HG02678 (cell line): ENCODE measurements at regions not wholly inside any gene's neighbourhood (a gene's known extent, or its start where the extent isn't known, plus 50 kb on each side); places are given as distances from the start of the nearest gene placed in this dataset.

Experiments
- ATAC-seq: cut with Tn5 transposase; IDR thresholded peaks from one replicate; pipeline ENCODE4 v1.9.1; 2021; ENCODE audit warnings: mild to moderate bottlenecking, moderate library complexity; ENCODE audit not compliant: unreplicated experiment

DNA sequence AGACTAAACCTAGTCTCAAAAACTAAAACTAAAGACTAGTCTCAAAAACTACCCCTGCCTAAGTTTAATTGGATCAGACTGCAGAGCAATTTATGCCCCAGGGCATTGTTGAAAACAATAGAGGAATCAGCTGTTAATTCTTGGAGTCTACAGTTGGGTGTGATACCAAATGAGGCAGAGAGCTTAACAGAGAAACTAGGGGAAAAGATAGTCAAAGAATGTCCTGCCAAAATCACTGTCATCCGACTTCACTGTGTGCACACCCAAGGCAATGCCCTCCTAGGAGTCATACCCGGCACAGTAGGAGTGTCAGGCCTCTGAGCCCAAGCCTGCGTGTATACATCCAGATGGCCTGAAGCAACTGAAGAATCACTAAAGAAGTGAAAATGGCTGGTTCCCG, 90.5 kb upstream of the TOMM7 start:
- ATAC-seq: no peak

DNA sequence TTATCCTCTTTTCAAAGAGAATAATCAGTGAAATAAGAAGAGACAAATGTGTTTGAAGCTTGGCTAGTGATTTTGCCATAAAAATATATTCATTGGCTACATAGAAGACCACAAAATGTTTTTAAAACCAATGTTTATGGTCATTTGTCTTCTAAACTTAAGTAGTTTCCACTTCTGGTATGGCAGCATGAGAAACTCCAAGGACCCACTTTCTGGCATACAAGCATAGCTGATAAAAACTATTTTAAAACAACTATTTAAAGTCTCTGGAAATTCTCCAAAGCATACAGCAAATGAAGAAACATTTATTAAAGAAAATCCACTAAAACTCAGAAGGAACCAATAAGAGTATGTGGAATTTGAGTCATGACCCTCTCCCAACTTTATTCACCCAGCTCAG, 89.2 kb upstream of the TOMM7 start:
- ATAC-seq: no peak

DNA sequence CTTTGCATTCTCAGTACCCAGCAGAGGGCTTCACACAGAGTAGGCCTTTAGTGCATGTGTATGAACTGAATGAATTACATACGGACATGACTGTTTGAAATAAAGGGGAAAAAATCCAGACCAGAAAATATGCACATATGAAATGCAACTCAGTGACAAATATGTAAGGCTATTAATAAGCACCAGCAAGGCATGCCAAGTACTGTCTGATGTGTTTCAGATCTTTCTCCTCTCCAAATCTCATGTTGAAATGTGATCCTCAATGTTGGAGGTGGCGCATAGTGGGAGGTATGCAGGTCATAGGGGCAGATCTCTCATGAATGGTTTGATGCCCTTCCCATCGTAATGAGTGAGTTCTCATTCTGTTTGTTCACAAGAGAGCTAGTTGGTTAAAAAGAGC, 87.3 kb upstream of the TOMM7 start:
- no peak for ATAC-seq

DNA sequence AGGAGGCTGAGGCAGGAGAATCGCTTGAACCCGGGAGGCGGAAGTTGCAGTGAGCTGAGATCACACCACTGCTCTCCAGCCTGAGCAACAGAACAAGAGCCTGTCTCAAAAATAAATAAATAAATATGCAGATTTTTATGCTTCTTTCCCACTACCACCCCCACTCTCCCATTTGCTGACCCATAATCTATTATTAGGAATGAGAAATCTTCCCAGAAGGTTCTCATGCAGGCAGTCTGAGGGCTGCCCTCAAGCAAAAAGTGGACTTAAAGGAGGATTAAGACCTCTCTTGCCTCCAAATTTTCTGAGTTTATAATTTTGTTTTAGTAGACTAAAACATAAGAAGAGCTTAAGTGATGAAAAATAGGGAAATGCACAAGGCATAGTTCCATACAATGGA, 85.2 kb upstream of the TOMM7 start:
- ATAC-seq: no peak

DNA sequence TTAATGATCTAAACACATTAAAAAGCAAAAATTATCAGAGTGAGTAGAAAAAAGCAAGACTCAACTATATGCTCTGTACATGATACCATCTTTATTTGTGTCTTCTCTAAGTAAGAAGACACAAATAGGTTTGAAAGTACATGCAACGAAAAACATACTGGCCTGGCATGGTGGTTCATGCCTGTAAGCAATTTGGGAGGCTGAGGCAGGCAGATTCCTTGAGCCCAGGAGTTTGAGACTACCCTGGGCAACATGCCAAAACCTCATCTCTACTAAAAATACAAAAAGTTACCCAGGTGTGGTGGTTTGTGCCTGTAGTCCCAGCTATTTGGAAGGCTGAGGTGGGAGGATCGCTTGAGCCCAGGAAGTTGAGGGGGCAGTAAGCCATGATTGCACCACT, 78.1 kb upstream of the TOMM7 start:
- no peak for ATAC-seq

DNA sequence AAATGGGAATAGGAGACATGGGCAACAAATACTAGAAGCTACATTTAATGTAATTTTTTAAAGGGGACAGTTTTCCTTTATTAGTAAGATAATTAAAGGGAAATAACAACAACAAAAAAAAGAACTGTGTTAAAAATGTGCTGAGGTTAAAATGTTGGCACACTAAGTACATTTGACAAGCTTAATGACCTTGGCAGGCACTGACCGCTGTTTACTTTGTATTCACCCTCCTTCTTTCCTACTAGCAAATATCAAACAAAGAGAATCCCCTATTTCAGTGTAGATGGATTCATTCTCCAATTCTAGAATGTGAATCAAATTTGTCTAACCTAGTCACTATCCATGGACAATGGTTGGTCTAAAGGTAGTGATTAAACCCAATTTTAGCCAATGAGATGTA, 77.5 kb upstream of the TOMM7 start:
- ATAC-seq: no peak

DNA sequence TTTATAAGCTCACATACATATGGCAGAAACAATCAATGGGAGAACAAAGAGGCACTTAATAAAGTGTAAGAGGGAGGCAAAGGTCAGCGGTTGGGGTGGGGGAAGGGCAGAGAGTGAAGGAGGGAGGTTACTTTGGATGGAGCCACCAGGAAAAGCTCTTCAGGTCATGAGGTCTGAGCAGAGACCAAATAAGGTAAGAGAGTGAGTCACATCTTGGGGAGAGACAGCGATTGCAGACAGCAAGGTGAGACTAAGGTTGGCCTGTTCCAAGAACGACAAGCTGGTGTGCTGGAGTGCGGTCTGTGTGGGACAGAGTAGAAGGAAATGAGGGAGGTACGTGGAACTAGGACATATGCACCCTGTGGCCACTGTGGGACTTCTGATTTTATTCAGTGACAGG, 74.3 kb upstream of the TOMM7 start:
- no peak for ATAC-seq

DNA sequence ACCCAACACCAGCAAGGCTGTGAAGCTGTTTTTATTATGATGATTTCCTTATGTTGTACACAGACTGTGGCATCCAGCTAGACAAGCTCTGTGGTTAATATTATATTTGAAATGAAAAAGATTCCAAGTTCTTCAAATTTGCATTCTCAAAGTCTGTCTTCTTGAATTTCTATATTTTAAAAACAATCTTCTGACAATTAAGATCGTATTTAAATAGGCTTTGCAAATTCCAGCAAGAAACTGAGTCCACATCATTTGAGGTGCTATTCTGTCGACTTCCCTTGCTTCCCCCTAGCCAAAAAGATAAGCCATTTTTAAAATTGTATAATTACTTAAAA, 73.1 kb upstream of the TOMM7 start:
- no peak for ATAC-seq

DNA sequence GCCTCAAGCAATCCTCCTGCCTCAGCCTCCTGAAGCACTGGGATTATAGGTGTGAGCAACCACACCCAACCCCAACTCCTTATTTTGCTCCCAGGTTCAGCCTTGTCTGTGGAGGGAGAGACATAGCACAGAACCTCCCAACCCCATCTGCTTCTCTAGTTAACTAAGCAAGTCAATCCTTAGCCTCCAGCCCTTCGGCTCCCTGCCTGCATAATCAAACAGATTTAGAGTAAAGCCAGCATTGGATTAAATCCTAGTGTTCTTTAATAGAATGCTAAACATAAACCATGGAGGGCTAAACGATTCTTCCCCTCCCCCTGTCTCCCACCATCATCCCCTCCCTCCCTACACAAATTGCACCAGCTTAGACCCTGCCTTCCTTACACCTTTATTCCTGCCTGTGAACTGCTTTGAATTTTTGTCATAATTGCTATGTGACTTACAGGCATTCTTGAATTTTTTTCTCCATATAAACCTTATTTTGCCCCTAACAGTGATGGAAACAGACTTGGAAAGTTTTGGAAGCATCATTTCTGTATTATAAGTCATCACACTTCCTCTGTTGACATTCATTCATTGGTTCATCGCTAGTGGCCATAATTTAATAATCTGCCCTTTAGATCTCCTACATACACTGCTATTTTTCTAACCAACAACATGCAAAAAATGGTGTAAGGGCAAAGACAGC, 72.6 kb upstream of the TOMM7 start:
- no peak for ATAC-seq

DNA sequence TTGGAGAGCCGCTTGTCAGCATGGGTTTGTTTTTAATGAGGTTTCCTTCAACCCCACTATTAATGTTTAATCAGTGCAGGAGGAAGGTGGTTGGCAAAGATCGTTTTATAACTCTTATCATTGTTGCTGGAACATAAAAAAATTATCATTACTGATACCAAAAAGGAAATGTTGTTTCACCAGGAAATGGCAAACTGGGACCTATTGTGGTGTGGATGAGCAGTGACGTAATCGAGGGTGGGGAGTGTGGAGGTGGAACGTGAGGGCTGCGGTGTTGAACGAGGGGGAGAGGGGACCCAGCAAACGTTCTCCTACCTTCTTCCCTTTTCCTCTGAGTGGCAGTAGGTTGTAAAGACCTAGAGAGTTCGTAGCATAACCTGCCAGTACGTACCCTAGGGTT, 71.9 kb upstream of the TOMM7 start:
- no peak for ATAC-seq

DNA sequence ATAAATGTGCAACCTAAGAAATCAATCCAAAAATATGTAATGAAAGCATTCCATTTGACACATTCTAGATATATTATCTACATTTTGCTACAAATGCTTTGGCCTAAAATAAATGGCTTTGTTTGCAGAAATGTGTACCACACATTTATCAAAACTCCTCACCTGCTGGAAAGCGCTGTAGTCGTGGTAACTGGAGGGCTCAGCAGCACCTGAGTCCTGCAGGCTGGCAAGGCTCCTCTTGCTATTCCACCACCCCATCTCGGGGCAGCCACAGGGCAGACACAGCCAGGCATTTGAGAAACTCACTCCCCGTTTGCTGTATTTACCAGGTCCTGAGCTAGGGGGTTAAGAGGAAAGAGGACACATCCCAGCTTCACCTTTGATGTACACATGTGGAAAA, 68.1 kb upstream of the TOMM7 start:
- no peak for ATAC-seq

DNA sequence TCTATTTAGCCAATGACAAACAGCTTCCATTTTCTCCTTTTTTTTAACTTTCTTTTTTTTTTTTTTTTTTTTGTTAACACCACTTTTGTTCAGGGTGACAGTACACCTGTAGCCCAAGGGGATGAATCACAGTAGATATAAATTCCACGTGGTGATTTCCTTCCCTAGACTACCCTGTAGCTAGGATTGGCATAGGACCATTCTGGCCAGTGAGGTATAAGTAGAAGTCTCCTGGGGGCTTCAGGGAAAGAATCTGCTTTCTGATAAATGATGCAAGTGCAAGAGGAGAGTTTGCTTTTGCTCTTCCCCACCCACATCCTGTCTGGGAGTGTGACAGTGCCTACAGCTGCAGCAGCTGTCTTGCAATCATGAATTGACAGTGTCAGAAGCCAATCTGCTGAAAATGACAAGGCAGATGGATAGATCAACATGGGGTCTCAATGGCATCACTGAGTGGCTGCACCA, 63.2 kb upstream of the TOMM7 start:
- peak; percentile 93 for ATAC-seq

DNA sequence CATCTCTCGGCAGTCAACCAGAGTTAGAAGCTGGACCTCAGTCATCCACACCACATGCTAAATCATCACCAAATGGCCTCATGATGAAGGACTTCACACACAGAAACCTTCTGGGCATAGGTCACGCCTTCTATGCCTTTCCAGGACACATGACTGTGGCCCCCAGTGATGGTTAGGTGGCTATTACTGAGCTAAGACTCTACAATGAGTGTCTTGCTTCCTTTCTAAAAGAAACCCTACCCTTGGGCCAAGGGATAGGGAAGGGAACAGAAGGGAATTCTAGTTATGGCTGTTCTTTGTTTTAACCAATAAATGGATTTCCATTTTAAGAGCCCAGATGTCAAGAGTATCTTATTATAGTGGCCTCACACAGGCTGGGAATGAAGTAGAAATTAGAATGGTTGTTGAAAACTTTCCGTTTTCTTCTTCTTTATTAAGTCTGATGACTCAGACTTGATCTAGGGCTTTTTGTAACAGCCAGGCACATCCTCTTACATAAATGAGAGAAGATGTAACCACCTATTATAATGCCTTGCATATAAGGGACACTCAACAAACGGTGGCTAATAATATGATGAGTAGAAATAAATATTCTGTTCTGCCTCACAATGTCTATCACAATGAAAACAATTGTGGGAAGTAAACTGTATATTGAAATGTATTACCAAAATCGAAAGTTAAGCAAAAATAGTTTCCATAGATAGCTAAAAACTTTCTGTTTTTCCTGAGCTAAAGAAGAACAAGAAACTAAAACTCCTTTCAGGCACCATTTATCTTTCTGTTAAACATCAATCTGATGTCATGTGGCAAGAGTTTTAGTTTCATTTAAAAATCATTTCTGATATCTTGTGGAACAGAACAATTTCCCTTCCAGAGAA, 62.5 kb upstream of the TOMM7 start:
- ATAC-seq: peak; percentile 47

DNA sequence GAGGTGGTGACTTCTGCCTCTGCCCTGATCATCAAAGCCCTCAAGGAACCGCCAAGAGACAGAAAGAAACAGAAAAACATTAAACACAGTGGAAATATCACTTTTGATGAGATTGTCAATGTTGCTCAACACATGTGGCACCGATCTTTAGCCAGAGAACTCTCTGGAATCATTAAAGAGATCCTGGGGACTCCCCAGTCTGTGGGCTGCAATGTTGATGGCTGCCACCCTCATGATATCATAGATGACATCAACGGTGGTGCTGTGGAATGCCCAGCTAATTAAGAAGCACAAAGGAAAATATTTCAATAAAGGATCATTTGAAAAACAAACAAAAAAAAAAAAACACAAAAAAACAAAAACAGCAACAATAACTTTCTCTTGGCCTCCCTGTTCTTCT, 59.5 kb upstream of the TOMM7 start:
- no peak for ATAC-seq

DNA sequence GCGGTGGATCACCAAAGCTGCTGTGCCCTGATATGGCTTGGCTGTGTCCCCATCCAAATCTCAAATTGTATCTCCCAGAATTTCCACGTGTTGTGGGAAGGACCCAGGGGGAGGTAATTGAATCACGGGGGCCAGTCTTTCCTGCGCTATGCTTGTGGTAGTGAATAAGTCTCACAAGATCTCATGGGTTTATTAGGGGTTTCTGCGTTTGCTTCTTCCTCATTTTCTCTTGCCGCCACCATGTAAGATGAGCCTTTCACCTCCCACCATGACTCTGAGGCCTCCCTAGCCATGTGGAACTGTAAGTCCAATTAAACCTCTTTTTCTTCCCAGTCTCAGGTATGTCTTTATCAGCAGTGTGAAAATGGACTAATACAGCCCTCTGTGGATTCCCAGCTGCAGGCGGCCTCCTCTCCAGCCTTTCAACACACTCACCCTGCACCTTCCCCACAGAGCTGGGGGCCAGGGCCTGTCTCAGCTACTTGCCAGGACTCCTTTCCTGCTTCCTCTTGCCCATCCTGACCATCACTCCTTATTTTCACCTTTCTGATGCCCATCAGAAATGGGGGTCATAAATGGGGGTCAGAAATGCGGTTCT, 57.2 kb upstream of the TOMM7 start:
- no peak for ATAC-seq

DNA sequence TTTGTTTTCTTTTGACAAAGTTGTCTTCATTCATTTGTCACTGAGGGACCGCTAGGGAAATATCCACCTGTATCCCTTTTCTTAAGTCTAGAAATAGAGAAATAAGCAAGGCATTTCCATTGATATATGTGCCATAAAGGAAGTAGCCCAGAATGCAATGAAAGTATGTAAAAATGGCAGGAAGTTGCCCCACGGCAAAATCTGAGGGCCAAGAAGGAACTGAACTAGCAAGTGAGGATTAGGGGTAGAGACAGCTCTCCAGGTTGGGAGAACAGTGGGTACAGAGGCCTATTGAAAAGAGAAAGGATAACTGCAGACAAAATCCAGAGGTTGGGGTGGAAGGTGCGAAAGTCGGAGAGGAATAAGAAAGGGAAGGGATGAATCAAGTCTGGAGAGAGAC, 56.6 kb upstream of the TOMM7 start:
- no peak for ATAC-seq

DNA sequence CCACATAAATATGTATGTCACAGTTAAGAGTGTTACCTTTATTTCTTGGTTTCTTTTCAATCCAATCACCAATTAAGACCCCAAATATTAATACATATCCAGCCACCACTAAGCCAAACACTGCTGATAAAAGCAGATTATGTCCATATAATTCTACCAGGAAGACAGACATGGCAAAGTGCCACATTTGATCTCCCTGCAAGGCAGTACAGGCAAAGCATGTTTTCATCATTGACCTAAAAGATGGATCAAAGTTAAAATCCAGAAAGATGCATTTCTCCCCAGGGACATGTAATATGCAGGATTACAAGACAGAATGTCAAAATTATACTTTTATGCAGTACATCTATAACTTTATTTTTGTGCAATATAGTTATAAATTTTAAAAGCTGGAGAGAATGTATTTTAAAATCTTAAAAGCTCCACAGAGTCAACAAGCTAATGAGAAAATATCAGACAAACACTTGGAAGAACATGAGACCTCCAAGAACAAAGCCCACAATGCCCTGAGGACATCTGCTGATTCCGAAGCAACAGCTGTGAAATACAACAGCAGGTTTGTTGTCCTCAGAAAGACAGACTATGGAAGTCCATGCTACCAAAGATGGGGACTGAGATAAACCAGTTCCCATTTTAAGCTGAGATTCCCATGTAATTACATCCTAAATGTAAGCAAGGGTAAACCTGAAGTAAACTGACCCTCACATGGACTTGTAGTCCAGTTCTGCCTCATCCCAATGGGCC, 54.5 kb upstream of the TOMM7 start:
- ATAC-seq: no peak

DNA sequence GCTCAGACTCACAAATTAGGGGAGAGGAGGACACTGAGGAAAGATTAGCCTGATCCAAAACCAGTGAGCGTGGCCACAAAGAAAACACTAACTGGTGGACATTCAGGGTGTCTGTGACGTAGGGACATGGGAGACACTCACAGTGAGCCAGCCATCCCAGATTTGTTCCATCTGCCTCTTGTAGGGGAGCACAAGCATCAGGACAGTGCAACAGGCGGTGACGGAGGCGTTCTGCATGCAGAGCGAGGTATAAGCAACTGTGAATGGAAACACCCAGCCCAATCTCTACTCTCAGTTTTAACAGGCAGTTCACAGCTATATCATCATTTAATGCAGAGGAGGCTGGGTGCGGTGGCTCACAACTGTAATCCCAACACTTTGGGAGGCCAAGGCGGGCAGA, 52.8 kb upstream of the TOMM7 start:
- no peak for ATAC-seq

DNA sequence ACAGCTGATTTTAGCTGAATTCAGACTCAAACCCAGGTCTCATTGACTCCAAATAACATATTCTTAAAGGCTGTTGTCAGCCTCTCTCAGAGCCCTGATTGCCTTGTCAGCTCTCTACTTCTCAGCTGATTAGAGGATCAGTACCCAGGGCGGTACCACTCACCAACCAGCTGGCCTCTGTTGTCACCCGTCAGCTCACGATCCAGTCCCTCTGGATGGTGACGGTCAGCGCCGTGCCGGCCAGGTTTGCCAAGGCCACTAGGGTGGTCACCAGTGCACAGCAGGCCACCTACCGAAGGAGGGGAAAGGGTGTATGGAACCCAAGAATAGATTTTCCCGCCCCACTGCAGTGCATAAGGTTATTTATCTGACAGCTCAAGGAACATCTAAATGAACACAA, 52.3 kb upstream of the TOMM7 start:
- no peak for ATAC-seq
